Left renal pelvis (tissue), 4 donors: ENCODE measurements at regions not wholly inside any gene's neighbourhood (a gene's known extent, or its start where the extent isn't known, plus 50 kb on each side); places are given as distances from the start of the nearest gene placed in this dataset.
"Not testable (repeated sequence)": the region's sequence is repeated elsewhere in the genome, so short reads cannot be mapped to it uniquely, and the experiment has no call there.

ENCODE experiments used
- DNase-seq, 4 donors: peaks; one replicate each; pipeline ENCODE4 v3.0.0-alpha.2; 2013; ENCODE audit warnings: low read depth in 4 of 4, low spot score in 3 of 4

GRCh38 chr9:42568942-42569556 is 385.6 kb downstream of the SPATA31A6 start:
- not testable (repeated sequence) for DNase-seq

DNA sequence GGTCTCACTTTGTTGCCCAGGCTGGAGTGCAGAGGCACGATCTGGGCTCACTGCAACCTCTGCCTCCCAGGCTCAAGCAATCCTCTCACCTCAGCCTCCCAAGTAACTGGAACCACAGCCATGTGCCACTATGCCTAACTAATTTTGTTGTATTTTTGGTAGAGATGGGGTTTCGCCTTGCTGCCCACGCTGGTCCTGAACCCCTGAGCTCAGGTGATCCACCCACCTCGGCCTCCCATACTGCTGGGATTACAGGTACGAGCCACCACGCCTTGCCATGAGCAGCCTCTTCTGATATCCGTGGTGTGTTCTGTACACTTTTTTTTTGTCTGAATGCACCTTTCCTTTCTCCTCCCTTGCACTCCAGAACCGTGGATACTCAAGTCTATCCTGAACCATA is 394.4 kb downstream of the SPATA31A6 start:
- DNase-seq, result not testable (repeated sequence)
